HG03565 (cell line): ENCODE measurements at regions not wholly inside any gene's neighbourhood (a gene's known extent, or its start where the extent isn't known, plus 50 kb on each side); places are given as distances from the start of the nearest gene placed in this dataset.
"Not testable (repeated sequence)": the region's sequence is repeated elsewhere in the genome, so short reads cannot be mapped to it uniquely, and the experiment has no call there.

Experiments used
- ATAC-seq: cut with Tn5 transposase; IDR thresholded peaks from one replicate; pipeline ENCODE4 v1.9.1; 2021; ENCODE audit warnings: mild to moderate bottlenecking, moderate library complexity; ENCODE audit not compliant: unreplicated experiment

GRCh38 chr6:121856296-121856695 is 420.9 kb downstream of the GJA1 start:
- no peak for ATAC-seq

GRCh38 chr6:121857551-121857950 is 422.1 kb downstream of the GJA1 start:
- ATAC-seq = no peak

- ATAC-seq = no peak
These were observed 422.9 kb downstream of the GJA1 start for GRCh38 chr6:121858310-121858709.

GRCh38 chr6:121858986-121859385 is 423.5 kb downstream of the GJA1 start:
- ATAC-seq = no peak

- no peak for ATAC-seq
These were observed 430.4 kb downstream of the GJA1 start for GRCh38 chr6:121865811-121866210.

- ATAC-seq = no peak
These were observed 431.6 kb downstream of the GJA1 start for GRCh38 chr6:121867095-121867494.

GRCh38 chr6:121868206-121868605 is 432.8 kb downstream of the GJA1 start:
- no peak for ATAC-seq

- no peak for ATAC-seq
These were observed 438.1 kb downstream of the GJA1 start for GRCh38 chr6:121873595-121873994.

- no peak for ATAC-seq
These were observed 441.3 kb downstream of the GJA1 start for GRCh38 chr6:121876721-121877120.

GRCh38 chr6:121879149-121879548 is 443.7 kb downstream of the GJA1 start:
- ATAC-seq = no peak

- ATAC-seq = no peak
These were observed 445.4 kb downstream of the GJA1 start for GRCh38 chr6:121880831-121881230.

- no peak for ATAC-seq
These were observed 446.7 kb downstream of the GJA1 start for GRCh38 chr6:121881974-121882667.

GRCh38 chr6:121884091-121884490 is 448.6 kb downstream of the GJA1 start:
- ATAC-seq = no peak

GRCh38 chr6:121884620-121885019 is 449.2 kb downstream of the GJA1 start:
- no peak for ATAC-seq

- no peak for ATAC-seq
These were observed 450.1 kb downstream of the GJA1 start for GRCh38 chr6:121885399-121886152.

- no peak for ATAC-seq
These were observed 450.9 kb downstream of the GJA1 start for GRCh38 chr6:121886223-121886830.

GRCh38 chr6:121887724-121888123 is 452.3 kb downstream of the GJA1 start:
- no peak for ATAC-seq

- ATAC-seq = no peak
These were observed 455.0 kb downstream of the GJA1 start for GRCh38 chr6:121890307-121890910.

GRCh38 chr6:121895731-121896130 is 460.3 kb downstream of the GJA1 start:
- ATAC-seq = not testable (repeated sequence)

GRCh38 chr6:121896363-121896762 is 460.9 kb downstream of the GJA1 start:
- no peak for ATAC-seq

GRCh38 chr6:121896771-121897170 is 461.3 kb downstream of the GJA1 start:
- ATAC-seq = no peak

- no peak for ATAC-seq
These were observed 461.9 kb downstream of the GJA1 start for GRCh38 chr6:121897337-121897760.
